ENCODE measurements at regions not wholly inside any gene's neighbourhood (a gene's known extent, or its start where the extent isn't known, plus 50 kb on each side); places are given as distances from the start of the nearest gene placed in this dataset.
"Not testable (repeated sequence)": the region's sequence is repeated elsewhere in the genome, so short reads cannot be mapped to it uniquely, and the experiment has no call there.

- H3K4me3 ChIP-seq (ENCODE audit: insufficient read depth, low read depth, low read length): no peak overlapping the region
- H3K36me3 ChIP-seq (replicated peaks; ENCODE audit: control insufficient read depth, insufficient read depth, low read length): no peaks in the 10 kb centered on the region
- no peak for DNase-seq
- no peaks in the 10 kb centered on the region for H3K27me3 ChIP-seq (ENCODE audit: control insufficient read depth, insufficient read depth, low read length)
These were observed 737.4 kb upstream of the LUZP2 start for GRCh38 chr11:23759489-23759888.

GRCh38 chr11:23764286-23764685 is 732.6 kb upstream of the LUZP2 start:
- DNase-seq: no peak
- no peaks in the 10 kb centered on the region for H3K27me3 ChIP-seq (ENCODE audit: control insufficient read depth, insufficient read depth, low read length)
- H3K4me3 ChIP-seq (ENCODE audit: insufficient read depth, low read depth, low read length): no peak overlapping the region
- H3K36me3 ChIP-seq (replicated peaks; ENCODE audit: control insufficient read depth, insufficient read depth, low read length): no peaks in the 10 kb centered on the region

- no peak overlapping the region for H3K4me3 ChIP-seq (ENCODE audit: insufficient read depth, low read depth, low read length)
- H3K27me3 ChIP-seq (ENCODE audit: control insufficient read depth, insufficient read depth, low read length): no peaks in the 10 kb centered on the region
- no peaks in the 10 kb centered on the region for H3K36me3 ChIP-seq (replicated peaks; ENCODE audit: control insufficient read depth, insufficient read depth, low read length)
- no peak for DNase-seq
These were observed 731.1 kb upstream of the LUZP2 start for GRCh38 chr11:23765682-23766252.

GRCh38 chr11:23767576-23767975 is 729.3 kb upstream of the LUZP2 start:
- Histone ChIP-seq H3K27me3 (ENCODE audit: control insufficient read depth, insufficient read depth, low read length) (no peaks in the 10 kb centered on the region), H3K36me3 (replicated peaks; ENCODE audit: control insufficient read depth, insufficient read depth, low read length) (no peaks in the 10 kb centered on the region), H3K4me3 (ENCODE audit: insufficient read depth, low read depth, low read length) (no peak overlapping the region)
- no peak for DNase-seq

- DNase-seq: no peak
These were observed 727.6 kb upstream of the LUZP2 start for GRCh38 chr11:23769214-23769613.

GRCh38 chr11:23772081-23772480 is 724.8 kb upstream of the LUZP2 start:
- Histone ChIP-seq H3K4me3 (ENCODE audit: insufficient read depth, low read depth, low read length) (no peak overlapping the region), H3K27me3 (ENCODE audit: control insufficient read depth, insufficient read depth, low read length) (no peaks in the 10 kb centered on the region), H3K36me3 (replicated peaks; ENCODE audit: control insufficient read depth, insufficient read depth, low read length) (no peaks in the 10 kb centered on the region)
- no peak for DNase-seq

More at GRCh38 chr11:23769214-23769613, 727.6 kb upstream of the LUZP2 start:
- Histone ChIP-seq H3K4me3 (ENCODE audit: insufficient read depth, low read depth, low read length) (no peak overlapping the region), H3K27me3 (ENCODE audit: control insufficient read depth, insufficient read depth, low read length) (no peaks in the 10 kb centered on the region), H3K36me3 (replicated peaks; ENCODE audit: control insufficient read depth, insufficient read depth, low read length) (no peaks in the 10 kb centered on the region)

- no peak overlapping the region for H3K4me3 ChIP-seq (ENCODE audit: insufficient read depth, low read depth, low read length)
- no peaks in the 10 kb centered on the region for H3K27me3 ChIP-seq (ENCODE audit: control insufficient read depth, insufficient read depth, low read length)
- DNase-seq: no peak
- no peaks in the 10 kb centered on the region for H3K36me3 ChIP-seq (replicated peaks; ENCODE audit: control insufficient read depth, insufficient read depth, low read length)
These were observed 717.9 kb upstream of the LUZP2 start for GRCh38 chr11:23778971-23779370.

GRCh38 chr11:23780231-23780630 is 716.6 kb upstream of the LUZP2 start:
- Histone ChIP-seq H3K4me3 (ENCODE audit: insufficient read depth, low read depth, low read length) (no peak overlapping the region), H3K36me3 (replicated peaks; ENCODE audit: control insufficient read depth, insufficient read depth, low read length) (no peaks in the 10 kb centered on the region), H3K27me3 (ENCODE audit: control insufficient read depth, insufficient read depth, low read length) (no peaks in the 10 kb centered on the region)
- DNase-seq: no peak

GRCh38 chr11:23781803-23782560 is 714.9 kb upstream of the LUZP2 start:
- no peak overlapping the region for H3K4me3 ChIP-seq (ENCODE audit: insufficient read depth, low read depth, low read length)
- DNase-seq: no peak
- no peaks in the 10 kb centered on the region for H3K36me3 ChIP-seq (replicated peaks; ENCODE audit: control insufficient read depth, insufficient read depth, low read length)
- H3K27me3 ChIP-seq (ENCODE audit: control insufficient read depth, insufficient read depth, low read length): no peaks in the 10 kb centered on the region

GRCh38 chr11:23786974-23787373 is 709.9 kb upstream of the LUZP2 start:
- H3K4me3 ChIP-seq (ENCODE audit: insufficient read depth, low read depth, low read length); DNase-seq; H3K36me3 ChIP-seq (replicated peaks; ENCODE audit: control insufficient read depth, insufficient read depth, low read length); H3K27me3 ChIP-seq (ENCODE audit: control insufficient read depth, insufficient read depth, low read length): not testable (repeated sequence)

- H3K27me3 ChIP-seq (ENCODE audit: control insufficient read depth, insufficient read depth, low read length): no peaks in the 10 kb centered on the region
- no peak for DNase-seq
- H3K36me3 ChIP-seq (replicated peaks; ENCODE audit: control insufficient read depth, insufficient read depth, low read length): no peaks in the 10 kb centered on the region
- no peak overlapping the region for H3K4me3 ChIP-seq (ENCODE audit: insufficient read depth, low read depth, low read length)
These were observed 707.5 kb upstream of the LUZP2 start for GRCh38 chr11:23789200-23789853.

GRCh38 chr11:23789938-23790371 is 706.9 kb upstream of the LUZP2 start:
- no peaks in the 10 kb centered on the region for H3K36me3 ChIP-seq (replicated peaks; ENCODE audit: control insufficient read depth, insufficient read depth, low read length)
- no peak for DNase-seq

GRCh38 chr11:23797624-23798419 is 699.0 kb upstream of the LUZP2 start:
- no peak overlapping the region for H3K4me3 ChIP-seq (ENCODE audit: insufficient read depth, low read depth, low read length)
- no peak for DNase-seq
- no peaks in the 10 kb centered on the region for H3K27me3 ChIP-seq (ENCODE audit: control insufficient read depth, insufficient read depth, low read length)
- no peaks in the 10 kb centered on the region for H3K36me3 ChIP-seq (replicated peaks; ENCODE audit: control insufficient read depth, insufficient read depth, low read length)

More at GRCh38 chr11:23789938-23790371, 706.9 kb upstream of the LUZP2 start:
- Histone ChIP-seq H3K27me3 (ENCODE audit: control insufficient read depth, insufficient read depth, low read length) (no peaks in the 10 kb centered on the region), H3K4me3 (ENCODE audit: insufficient read depth, low read depth, low read length) (no peak overlapping the region)

GRCh38 chr11:23834306-23834705 is 662.5 kb upstream of the LUZP2 start:
- not testable (repeated sequence) for DNase-seq; H3K36me3 ChIP-seq (replicated peaks; ENCODE audit: control insufficient read depth, insufficient read depth, low read length); H3K4me3 ChIP-seq (ENCODE audit: insufficient read depth, low read depth, low read length); H3K27me3 ChIP-seq (ENCODE audit: control insufficient read depth, insufficient read depth, low read length)

All from H7 (cell line).